Lower lobe of right lung (tissue), 2 donors: ENCODE measurements at regions not wholly inside any gene's neighbourhood (a gene's known extent, or its start where the extent isn't known, plus 50 kb on each side); places are given as distances from the start of the nearest gene placed in this dataset.

ENCODE experiments used
- ATAC-seq, 2 donors: fragments of 200-7000 bp; cut with Tn5 transposase; one replicate each; pipeline ENCODE4 v1.9.1; 2020 to 2022; ENCODE audit warnings: mild to moderate bottlenecking in 2 of 2, moderate library complexity in 2 of 2
- DNase-seq: peaks from one replicate; pipeline ENCODE4 v3.0.0-alpha.2; 2020
- H3K27ac ChIP-seq: fragments of 200-600 bp; one replicate; pipeline ENCODE4 v1.8.0; 2022
- H3K27me3 ChIP-seq: fragments of 200-600 bp; one replicate; pipeline ENCODE4 v1.8.0; 2022; ENCODE audit warnings: low read depth
- H3K36me3 ChIP-seq: fragments of 200-600 bp; one replicate; pipeline ENCODE4 v1.8.0; 2022; ENCODE audit warnings: mild to moderate bottlenecking
- H3K4me1 ChIP-seq: fragments of 200-600 bp; one replicate; pipeline ENCODE4 v1.8.0; 2022
- H3K4me3 ChIP-seq: fragments of 200-600 bp; one replicate; pipeline ENCODE4 v1.8.0; 2022; ENCODE audit warnings: mild to moderate bottlenecking
- H3K9me3 ChIP-seq: fragments of 200-600 bp; one replicate; pipeline ENCODE4 v1.8.0; 2022
- intact Hi-C: fragments of 100-400 bp; cut with DNase I; formaldehyde crosslinking; loops from one replicate; pipeline ENCODE4 v1.11.0; 2022
- TF ChIP-seq, protein P1 (sequence below): fragments of 200-600 bp; IDR thresholded peaks from one replicate; pipeline ENCODE4 v1.8.0; 2022; ENCODE audit warnings: antibody characterized with exemption, mild to moderate bottlenecking
- donor health status: DM: no; HTN: yes; CAD: no; lungs with severe emphysema.

DNA sequence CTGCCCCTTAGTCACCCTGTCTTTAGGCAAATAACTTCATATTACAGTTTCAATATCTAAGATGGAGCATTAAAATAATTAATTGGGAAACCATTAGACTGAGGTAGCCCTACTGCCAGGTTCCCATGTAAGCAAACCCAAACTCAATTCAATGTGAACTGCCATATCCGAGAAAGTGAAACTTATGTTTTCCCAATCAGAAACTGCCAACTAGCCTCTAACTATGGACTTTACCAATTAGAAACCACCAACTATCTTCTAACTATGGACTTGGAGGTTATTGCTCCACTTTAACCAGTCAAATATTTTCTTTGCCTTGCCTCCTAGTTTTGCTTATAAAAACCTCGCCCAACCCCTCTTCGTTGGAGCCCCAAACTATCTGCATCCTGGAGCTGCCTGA lies 218.5 kb downstream of the ENC1 start:
- intact Hi-C loops: no loop called here
- H3K27ac ChIP-seq: no peak overlapping the region
- no peaks in the 10 kb centered on the region for H3K36me3 ChIP-seq

DNA sequence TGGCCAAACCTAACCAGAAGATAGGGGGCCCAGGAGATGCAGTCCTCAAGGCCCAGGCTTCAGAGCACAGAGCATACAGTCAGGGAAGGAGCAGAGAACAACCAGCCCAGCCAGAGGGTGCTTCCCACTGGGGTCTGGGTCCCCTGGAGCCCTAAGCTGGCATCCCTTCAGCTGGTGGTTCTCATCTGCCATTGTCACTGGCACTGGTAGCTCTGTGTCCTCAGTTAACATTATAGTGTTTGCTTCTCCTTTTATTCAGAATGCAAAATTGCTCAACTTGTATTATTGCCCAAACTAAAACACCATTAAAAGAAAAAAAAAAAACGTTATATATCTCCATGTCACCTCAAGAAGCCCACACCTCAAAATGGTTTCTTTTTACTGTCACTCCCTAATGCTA lies 219.2 kb downstream of the ENC1 start:
- intact Hi-C loops: no loop called here
- no peak for ATAC-seq
- Histone ChIP-seq H3K36me3 (no peaks in the 10 kb centered on the region), H3K4me1 (no peaks in the 10 kb centered on the region), H3K4me3 (no peak overlapping the region), H3K27me3 (no peaks in the 10 kb centered on the region), H3K9me3 (no peaks in the 10 kb centered on the region), H3K27ac (no peak overlapping the region)
- DNase-seq: no peak
- TF ChIP-seq, protein P1, sequence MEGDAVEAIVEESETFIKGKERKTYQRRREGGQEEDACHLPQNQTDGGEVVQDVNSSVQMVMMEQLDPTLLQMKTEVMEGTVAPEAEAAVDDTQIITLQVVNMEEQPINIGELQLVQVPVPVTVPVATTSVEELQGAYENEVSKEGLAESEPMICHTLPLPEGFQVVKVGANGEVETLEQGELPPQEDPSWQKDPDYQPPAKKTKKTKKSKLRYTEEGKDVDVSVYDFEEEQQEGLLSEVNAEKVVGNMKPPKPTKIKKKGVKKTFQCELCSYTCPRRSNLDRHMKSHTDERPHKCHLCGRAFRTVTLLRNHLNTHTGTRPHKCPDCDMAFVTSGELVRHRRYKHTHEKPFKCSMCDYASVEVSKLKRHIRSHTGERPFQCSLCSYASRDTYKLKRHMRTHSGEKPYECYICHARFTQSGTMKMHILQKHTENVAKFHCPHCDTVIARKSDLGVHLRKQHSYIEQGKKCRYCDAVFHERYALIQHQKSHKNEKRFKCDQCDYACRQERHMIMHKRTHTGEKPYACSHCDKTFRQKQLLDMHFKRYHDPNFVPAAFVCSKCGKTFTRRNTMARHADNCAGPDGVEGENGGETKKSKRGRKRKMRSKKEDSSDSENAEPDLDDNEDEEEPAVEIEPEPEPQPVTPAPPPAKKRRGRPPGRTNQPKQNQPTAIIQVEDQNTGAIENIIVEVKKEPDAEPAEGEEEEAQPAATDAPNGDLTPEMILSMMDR: no peak

More for the DNA sequence above, 218.5 kb downstream of the ENC1 start:
- H3K4me3 ChIP-seq: no peak overlapping the region
- no peaks in the 10 kb centered on the region for H3K9me3 ChIP-seq
- no peak for ATAC-seq
- DNase-seq: no peak
- no peaks in the 10 kb centered on the region for H3K4me1 ChIP-seq
- H3K27me3 ChIP-seq: no peaks in the 10 kb centered on the region
- TF ChIP-seq, protein P1: no peak

DNA sequence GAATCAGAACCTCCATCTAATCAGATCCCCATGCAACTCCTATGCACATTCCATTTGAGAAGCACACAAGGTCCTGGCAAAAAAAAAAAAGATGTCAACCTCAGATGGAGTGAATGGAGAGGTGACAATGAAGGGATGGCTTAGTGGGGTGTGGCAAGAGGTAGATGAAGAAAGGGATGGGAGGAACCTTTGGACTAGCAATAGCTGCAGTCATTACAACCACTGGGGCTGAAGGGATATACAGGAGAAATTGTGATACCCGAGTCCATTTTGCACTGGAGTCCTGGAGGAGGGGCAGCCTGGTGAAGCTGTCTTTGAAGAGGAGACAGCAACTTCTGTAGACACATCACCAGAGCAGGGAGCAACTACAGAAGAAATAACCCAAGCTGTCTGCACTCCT lies 219.6 kb downstream of the ENC1 start:
- no peaks in the 10 kb centered on the region for H3K9me3 ChIP-seq
- H3K4me1 ChIP-seq: no peaks in the 10 kb centered on the region
- H3K36me3 ChIP-seq: no peaks in the 10 kb centered on the region
- no peak for DNase-seq
- no peak overlapping the region for H3K4me3 ChIP-seq
- TF ChIP-seq, protein P1: no peak
- intact Hi-C loops: no loop called here
- H3K27ac ChIP-seq: no peak overlapping the region
- H3K27me3 ChIP-seq: no peaks in the 10 kb centered on the region
- no peak for ATAC-seq

DNA sequence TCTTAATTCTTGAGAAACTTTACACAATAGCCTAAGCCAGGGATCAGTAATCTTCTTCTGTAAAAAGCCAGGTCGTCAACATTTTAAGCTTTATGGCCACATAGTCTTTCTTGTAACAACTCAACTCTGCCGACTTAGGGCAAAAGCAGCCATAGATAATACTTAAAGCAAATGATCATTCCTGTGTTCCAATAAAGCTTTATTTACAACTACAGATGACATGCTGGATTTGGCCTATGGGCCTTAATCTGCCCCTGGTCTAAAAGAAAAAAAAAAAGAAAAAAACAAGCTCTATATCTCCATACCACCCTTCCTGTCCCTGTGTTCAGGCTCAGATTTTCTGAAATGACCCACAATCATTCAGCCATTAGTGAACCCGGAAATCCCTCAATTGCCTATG lies 220.3 kb downstream of the ENC1 start:
- Histone ChIP-seq H3K4me1 (peaks cover 5% of the 10 kb centered on the region), H3K4me3 (no peak overlapping the region), H3K9me3 (no peaks in the 10 kb centered on the region), H3K27ac (no peak overlapping the region), H3K36me3 (no peaks in the 10 kb centered on the region), H3K27me3 (no peaks in the 10 kb centered on the region)
- no peak for DNase-seq
- TF ChIP-seq, protein P1: no peak
- ATAC-seq: no peak
- intact Hi-C loops: no loop called here

DNA sequence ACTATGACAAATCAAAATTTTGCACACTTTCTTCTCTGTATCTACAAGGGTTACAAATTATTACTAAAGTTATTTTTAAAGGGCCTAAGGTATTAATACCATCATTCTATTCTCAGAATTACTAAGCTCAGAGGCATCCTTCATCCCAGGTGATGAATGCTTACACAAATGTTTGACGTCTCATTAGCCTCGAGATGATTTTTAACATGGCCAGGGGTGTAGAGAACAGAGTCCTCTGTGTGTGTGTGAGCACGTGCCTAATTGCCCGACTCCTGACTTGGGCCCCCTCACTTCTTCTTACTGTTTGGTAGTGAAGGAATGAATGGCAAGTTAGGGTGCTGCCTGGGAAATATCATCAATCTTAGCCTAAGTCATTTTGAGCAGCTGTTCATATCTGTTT lies 221.1 kb downstream of the ENC1 start:
- ATAC-seq: no peak
- Histone ChIP-seq H3K9me3 (no peaks in the 10 kb centered on the region), H3K36me3 (no peaks in the 10 kb centered on the region), H3K27ac (no peak overlapping the region), H3K4me1 (peaks cover 5% of the 10 kb centered on the region), H3K4me3 (no peak overlapping the region), H3K27me3 (no peaks in the 10 kb centered on the region)
- intact Hi-C loops: no loop called here
- TF ChIP-seq, protein P1: no peak
- no peak for DNase-seq

DNA sequence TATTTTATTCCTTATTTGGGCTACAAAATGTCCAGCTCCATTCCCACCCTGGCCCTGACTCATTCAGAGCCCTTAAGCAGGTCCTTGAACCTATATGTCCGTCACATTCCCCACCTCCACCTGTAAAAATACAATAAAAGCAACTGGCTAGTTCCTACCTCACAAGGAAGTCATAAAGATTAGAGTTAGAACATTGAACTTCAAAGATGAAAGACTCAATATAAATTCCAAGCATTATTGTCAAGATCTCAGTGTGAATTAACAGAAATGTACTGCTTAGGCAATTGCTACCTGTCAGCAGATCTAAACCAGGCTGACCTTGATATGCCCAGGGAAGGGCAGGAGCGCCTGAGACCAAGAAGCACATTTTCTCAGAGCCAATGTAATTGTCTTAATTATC lies 221.8 kb downstream of the ENC1 start:
- Histone ChIP-seq H3K27me3 (no peaks in the 10 kb centered on the region), H3K4me3 (no peak overlapping the region), H3K27ac (no peak overlapping the region), H3K9me3 (no peaks in the 10 kb centered on the region), H3K36me3 (no peaks in the 10 kb centered on the region), H3K4me1 (peaks cover 5% of the 10 kb centered on the region)
- DNase-seq (no peak), ATAC-seq (no peak)
- TF ChIP-seq, protein P1: no peak
- intact Hi-C loops: no loop called here
